GM18517 (cell line): ENCODE measurements at regions not wholly inside any gene's neighbourhood (a gene's known extent, or its start where the extent isn't known, plus 50 kb on each side); places are given as distances from the start of the nearest gene placed in this dataset.

Source experiments
- ATAC-seq: cut with Tn5 transposase; IDR thresholded peaks from one replicate; pipeline ENCODE4 v1.9.1; 2021; ENCODE audit warnings: mild to moderate bottlenecking, moderate library complexity; ENCODE audit not compliant: unreplicated experiment

GRCh38 chr9:1261879-1262766 is 212.0 kb downstream of the DMRT2 start:
- no peak for ATAC-seq

GRCh38 chr9:1267141-1267570 is 217.0 kb downstream of the DMRT2 start:
- peak; percentile 94 for ATAC-seq

- ATAC-seq: no peak
Observed at GRCh38 chr9:1267581-1267980, 217.4 kb downstream of the DMRT2 start.

GRCh38 chr9:1269533-1270315 is 219.6 kb downstream of the DMRT2 start:
- no peak for ATAC-seq

GRCh38 chr9:1271367-1271766 is 221.2 kb downstream of the DMRT2 start:
- ATAC-seq: no peak

GRCh38 chr9:1271786-1272185 is 221.6 kb downstream of the DMRT2 start:
- no peak for ATAC-seq

- no peak for ATAC-seq
Observed at GRCh38 chr9:1272488-1272887, 222.3 kb downstream of the DMRT2 start.

GRCh38 chr9:1273859-1274258 is 223.7 kb downstream of the DMRT2 start:
- ATAC-seq: no peak

- ATAC-seq: no peak
Observed at GRCh38 chr9:1274334-1274733, 224.2 kb downstream of the DMRT2 start.

- no peak for ATAC-seq
Observed at GRCh38 chr9:1276474-1276873, 226.3 kb downstream of the DMRT2 start.

- no peak for ATAC-seq
Observed at GRCh38 chr9:1284727-1285126, 234.6 kb downstream of the DMRT2 start.

GRCh38 chr9:1285526-1285925 is 235.4 kb downstream of the DMRT2 start:
- ATAC-seq: no peak

GRCh38 chr9:1292384-1292783 is 242.2 kb downstream of the DMRT2 start:
- ATAC-seq: no peak

- ATAC-seq: no peak
Observed at GRCh38 chr9:1294641-1295258, 244.6 kb downstream of the DMRT2 start.

- ATAC-seq: no peak
Observed at GRCh38 chr9:1296331-1296730, 246.2 kb downstream of the DMRT2 start.

GRCh38 chr9:1298046-1298445 is 247.9 kb downstream of the DMRT2 start:
- no peak for ATAC-seq

- ATAC-seq: no peak
Observed at GRCh38 chr9:1300941-1301340, 250.8 kb downstream of the DMRT2 start.

- ATAC-seq: no peak
Observed at GRCh38 chr9:1303932-1304331, 253.8 kb downstream of the DMRT2 start.

- no peak for ATAC-seq
Observed at GRCh38 chr9:1311462-1312042, 261.4 kb downstream of the DMRT2 start.

- ATAC-seq: no peak
Observed at GRCh38 chr9:1319436-1319835, 269.3 kb downstream of the DMRT2 start.

GRCh38 chr9:1320051-1320557 is 269.9 kb downstream of the DMRT2 start:
- no peak for ATAC-seq
